NCI-H82 treated with DMSO at 0.1 percent for 48 hours (cell line): ENCODE measurements at regions not wholly inside any gene's neighbourhood (a gene's known extent, or its start where the extent isn't known, plus 50 kb on each side); places are given as distances from the start of the nearest gene placed in this dataset.

Experiments used
- DNase-seq: peaks from one replicate; lab custom pipeline; 2025; ENCODE audit not compliant: unreplicated experiment; lab: John Stamatoyannopoulos, UW

DNA sequence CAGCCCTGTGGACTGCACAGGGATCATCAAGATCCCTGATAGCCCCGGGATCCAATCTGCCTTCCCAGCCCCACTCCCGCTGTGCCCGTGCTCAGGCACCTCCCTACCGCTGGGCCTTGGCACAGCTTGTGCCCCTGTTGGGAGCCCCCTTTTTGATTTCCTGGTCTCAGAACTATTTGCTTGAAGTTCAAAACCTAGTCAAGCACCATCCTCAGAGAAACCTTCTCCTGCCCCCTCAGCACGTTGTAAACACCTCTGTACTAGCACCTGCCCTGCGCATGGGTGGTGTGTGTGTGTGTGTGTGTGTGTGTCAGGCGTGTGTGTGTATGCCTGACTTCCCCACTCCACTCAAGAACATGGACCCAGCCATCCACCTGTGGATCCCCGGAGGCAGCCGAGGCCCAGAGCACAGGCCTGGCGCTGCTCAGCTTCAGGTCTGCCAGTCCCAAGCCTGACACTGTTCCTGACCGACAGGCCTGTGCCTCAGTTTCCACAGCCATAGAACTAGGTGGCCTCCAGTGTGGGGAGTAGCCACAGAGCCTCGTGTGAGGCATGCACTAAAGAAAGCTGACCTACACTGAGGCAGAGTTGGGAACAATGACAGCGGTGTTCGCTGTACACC lies 65.5 kb downstream of the ADRA2C start:
- DNase-seq, result no peak

DNA sequence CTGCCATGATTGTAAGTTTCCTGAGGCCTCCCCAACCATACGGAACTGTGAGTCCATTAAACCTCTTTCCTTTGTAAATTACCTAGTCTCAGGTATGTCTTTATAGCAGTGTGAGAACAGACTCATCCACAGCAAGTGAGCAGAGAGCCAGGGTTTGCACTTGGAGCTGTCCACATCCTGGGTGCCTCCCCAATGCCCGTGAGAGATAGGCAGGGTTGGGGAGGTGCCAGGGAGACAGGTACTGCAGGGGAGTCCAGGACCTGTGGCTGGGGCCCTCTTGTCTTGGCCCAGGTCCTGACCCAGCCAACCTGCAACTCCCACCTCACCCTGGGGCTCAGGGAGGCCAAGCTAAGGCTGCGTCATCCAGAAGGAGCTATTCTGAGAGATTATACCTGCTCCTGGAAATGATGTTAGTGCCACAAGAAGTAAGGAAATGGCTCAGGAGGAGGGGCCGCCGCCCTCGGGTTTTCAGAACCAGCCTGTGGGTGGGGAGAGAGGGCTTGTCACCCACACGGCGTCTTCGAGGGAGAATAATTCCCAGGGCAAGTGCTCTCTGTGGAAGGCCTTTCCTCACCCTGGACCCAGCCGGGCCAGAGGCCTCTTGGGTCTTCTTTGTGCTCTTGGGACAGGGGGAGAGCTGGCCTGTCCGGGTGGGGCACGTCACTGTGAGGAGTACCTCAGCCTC lies 66.5 kb downstream of the ADRA2C start:
- no peak for DNase-seq

DNA sequence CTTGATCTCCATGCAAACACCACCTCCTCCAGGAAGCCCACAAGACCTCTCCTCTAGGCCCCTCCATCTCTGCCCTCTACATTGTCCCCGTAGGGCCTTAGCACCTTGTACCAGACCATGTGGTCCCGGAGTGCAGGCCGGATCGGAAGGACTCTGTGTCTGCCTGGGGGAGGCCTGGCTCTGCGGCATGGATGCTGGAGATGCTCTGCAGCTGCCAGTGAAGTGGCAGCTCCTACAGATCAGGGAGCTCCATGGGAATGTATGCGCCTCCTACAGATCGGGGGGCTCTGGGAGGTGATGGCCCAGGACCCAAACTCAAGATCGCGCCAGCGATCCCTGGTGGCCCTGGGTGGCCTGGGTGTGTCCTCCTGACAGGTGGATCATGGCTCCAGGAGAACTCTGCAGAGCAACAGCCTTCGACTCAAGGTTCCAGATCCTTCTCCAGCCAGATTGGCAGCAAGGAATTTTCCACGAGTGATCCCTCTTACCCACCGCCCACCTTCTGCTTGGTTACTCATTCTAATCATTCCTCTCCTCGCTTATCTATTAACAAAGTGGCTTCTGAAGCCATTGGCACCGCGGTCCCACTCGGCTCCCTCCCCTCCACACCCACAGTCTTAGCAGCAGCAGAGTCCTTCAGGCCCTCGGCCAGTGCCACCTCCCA lies 67.3 kb downstream of the ADRA2C start:
- DNase-seq, result no peak

DNA sequence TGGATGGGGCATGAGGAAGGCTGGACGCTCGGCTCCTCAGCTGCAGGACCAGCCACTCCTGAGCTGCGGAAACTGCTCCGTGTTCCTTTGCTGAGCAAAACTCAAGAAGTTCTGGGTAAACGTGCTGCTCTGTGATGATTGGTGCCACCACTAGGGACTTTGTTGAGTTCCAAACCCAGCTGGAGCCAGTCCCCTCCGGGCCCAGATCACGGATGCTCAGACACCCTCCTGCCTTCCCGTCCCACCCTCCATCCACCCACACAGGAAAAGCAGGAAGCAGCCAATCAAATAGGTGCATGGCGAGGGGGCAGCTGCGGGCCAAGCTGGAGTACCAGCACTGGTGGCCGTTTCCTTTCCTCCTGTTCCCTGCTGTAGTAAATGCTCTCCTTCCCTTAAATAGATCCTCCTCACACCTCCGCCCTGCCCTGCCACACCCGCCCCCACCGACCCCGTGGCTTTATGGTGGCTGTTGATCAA lies 68.0 kb downstream of the ADRA2C start:
- DNase-seq, result no peak

DNA sequence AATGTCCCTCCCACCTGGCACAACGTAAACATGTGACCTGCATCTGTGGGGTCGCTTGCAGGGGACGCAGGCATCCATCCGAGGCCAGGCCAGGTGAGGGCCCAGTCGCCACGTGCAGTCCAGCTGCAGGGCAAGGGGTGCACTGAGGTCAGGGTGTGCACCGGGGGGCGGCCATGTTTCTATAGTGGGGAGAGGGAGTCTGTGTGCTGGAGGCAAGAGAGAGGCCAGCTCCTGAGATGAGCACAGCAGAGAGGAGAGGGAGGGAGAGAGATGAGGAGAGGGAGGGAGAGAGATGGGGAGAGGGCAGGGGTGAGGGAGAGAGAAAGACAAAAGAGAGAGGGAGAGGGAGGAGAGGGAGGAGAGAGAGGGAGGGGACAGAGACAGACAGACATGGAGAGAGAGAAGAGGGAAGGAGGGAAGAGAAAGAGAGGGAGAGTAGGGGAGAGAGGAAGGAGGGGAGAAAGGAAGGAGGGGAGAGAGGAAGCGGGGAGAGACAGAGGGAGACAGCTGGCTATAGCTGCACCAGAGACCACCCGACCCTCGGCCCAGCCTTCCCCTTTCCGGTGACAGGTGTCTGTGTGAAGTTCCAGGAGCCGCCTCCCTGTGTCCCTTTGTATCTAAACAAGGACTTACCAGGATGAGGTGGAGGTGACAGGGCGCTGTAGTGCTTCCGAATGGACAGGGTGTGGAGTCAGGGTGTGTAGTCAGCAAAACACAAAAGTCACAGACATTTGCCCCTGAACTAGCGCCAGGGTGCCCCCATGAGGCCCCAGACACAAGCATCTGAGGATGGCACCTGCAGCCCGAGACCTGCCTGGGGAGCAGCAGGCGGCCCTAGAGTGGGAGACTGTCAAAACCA lies 68.7 kb downstream of the ADRA2C start:
- DNase-seq, result no peak

DNA sequence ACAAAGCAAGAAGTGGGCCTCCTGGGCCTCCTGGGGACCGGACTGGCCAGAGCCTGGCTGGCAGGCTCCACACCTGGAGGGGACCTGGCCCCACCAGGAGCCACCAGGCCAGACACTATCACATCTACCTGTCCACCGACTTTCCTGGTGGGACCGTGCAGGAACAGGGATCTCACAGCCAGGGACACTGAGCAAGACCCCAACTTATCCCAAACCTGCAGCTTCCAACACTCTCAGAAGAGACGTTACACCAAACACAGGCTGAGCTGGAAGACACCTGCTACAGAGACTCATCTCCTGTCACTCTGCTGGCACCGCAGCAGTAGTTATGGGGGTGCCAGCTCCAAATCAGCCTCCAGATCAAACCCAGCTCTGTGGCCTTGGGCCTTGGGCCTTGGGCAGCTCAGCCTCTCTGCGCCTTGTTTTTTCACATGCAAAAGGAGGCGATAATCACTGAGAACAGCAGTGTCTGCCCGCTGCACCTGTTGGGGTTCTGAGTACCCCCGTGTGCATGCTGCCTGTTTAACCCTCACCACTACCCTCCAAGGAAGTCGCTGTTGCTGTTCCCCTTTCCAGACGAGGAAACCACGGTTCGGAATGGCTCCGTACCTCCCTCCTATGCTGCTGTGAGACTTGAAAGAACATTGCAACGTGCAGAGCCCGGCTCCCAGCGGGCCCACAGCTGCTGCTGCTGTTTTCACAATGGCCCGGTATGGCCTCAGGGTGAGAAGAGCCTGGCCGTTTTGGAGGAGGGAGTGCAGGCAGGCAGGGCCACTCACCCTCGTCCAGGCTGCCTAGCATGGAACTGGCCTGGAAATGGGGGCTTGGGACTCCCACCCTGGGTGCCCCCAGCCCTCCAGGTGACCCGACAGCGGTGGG lies 69.6 kb downstream of the ADRA2C start:
- DNase-seq, result no peak

DNA sequence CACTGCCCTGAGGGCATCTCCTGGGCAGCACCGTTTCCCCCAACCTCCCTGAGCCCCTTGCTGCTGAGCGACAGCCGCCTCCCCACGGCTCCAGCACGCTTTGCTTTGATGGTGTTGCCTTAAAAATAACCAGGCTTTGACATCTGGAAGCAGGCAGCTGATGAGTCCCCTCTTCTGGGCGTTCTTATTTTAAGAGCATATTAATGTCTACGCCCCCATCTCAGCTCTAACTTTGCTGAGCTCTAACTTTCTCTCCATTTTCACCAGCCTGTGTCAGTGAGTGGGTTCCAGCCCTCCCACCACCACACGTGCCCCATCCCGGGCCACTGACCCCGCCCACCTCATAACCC lies 70.2 kb downstream of the ADRA2C start:
- DNase-seq, result no peak

DNA sequence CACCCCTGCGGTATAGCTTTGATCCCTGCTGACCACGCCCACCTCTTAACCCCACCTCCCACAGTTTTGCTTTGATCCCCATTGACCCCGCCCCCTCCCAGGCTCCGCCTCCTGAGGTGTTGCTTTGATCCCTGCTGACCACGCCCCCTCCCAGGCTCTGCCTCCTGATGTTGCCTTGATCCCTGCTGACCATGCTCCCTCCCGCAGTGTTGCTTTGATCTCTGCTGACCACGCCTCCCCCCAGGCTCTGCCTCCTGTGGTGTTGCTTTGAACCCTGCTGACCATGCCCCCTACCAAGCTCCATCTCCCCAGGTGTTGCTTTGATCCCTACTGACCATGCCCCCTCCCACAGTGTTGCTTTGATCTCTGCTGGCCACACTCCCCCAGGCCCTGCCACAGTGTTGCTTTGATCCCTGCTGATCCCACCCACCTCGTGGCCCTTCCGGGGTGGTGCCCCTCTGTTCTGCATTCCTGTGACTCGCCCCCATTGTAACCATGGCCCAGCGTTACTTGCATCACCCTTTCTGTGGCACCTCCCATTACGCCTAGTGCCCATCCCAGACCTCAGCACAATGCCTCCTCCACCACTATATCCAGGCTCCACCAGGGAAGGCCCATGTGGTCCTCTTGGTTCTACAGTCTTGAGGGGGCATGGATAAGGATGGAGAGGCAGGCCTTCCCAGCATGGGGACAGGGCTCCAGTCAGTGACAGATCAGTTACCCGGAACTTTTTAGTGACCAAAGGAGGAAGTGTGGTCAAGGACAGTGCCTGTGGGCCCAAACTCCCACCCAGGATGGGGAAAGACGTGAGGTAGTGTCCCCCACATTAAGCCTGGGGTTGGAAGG lies 70.8 kb downstream of the ADRA2C start:
- peak; percentile 4 for DNase-seq

DNA sequence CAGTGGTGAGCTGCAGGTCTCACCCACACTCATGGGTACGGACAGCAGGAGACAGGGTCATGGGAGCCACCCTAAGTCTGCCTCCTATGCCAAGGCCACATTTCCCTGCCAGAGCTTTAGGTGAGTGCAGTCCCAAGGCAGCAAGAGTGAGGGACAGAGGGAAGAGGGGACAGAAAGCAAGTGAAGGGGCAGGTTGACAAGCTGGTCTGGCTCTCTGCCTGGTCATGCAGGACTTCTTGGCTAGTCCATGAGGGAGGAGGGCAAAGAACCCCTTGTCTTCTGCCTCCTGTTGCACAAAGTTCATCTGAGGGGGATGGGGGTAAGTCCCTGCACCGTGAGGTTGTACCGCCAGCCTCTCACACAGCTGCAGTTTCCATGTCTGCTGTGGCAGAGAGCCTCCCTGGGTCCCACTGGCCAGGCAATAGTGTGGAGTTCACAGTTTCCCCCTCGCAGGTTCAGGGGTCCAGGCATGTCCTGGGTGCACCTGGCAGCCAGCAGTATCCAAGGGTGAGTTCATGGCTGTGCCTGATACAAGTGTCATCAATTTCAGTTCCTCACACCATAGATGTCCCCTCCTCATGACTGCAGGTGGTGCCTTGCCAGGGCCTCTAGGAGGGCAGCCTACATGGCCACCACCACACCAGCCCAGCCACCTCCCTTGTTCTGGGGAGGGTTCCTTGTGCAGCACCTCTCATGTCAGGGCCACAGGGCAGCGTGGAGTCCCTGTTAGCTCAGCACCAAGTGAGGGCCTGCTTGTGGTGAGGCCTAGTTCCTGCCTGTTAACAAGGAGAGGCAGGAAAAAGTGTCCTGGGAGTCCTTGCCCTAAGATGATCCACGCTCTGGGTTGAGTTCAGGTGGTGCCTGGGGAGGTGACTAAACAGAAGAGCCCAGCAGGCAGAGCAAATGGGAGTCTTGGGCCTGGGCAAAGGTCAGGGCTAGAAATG lies 72.5 kb downstream of the ADRA2C start:
- DNase-seq, result no peak

DNA sequence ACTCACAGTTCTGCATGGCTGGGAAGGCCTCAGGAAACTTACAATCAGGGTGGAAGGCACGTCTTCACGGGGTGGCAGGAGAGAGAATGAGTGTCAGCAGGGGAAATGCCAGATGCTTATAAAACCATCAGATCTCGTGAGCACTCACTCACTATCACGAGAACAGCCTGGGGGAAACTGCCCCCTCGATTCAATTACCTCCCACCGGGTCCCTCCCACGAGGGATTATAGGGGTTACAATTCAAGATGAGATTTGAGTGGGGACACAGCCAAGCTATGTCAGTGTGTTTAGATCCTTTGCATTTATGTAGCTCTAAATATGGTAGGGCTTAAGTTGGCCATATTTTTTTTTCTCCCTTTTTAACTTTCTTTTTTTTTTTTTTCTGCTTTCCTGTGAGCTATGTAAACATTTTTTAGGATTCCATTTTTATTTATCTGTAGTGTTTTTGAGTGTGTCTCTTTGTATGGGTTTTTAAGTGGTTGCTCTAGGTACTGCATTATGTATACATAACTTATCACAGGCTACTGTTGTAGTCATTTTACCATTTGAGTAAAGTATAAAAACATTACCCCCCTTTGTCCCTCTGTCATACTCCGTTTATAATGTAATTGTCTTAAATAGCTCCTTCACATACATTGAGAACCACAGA lies 79.0 kb downstream of the ADRA2C start:
- no peak for DNase-seq

DNA sequence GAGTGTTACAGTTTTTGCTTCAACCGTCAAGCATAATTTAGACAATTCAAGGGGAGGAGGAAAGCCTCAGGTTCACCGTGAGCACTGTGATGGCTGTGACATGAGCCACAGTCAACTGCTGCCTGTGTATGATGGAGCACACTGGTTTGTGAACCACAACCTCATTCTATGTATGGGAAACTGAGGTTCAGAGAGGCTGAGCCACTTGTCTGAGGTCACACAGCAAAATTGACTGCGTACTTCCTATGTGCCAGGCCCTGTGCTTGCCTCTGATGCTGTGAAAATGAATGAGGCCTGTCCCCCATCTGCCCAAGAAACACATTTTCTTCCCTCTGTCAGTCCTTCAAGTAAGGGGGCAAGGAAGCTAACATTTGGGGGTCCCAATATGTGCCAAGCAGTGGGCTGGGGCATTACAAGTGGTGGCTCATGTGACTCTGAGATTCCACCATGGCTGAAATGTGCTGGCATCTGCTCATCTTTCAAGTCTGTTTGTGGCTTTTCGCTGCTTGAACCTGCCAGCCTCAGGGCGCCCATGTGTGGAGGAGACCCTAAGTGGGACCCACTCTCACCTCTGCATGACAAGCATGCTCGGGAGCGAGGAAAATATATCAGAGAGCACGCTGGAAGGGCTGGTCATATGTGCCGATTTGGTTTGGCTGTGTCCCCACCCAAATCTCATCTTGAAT lies 79.7 kb downstream of the ADRA2C start:
- DNase-seq, result no peak

DNA sequence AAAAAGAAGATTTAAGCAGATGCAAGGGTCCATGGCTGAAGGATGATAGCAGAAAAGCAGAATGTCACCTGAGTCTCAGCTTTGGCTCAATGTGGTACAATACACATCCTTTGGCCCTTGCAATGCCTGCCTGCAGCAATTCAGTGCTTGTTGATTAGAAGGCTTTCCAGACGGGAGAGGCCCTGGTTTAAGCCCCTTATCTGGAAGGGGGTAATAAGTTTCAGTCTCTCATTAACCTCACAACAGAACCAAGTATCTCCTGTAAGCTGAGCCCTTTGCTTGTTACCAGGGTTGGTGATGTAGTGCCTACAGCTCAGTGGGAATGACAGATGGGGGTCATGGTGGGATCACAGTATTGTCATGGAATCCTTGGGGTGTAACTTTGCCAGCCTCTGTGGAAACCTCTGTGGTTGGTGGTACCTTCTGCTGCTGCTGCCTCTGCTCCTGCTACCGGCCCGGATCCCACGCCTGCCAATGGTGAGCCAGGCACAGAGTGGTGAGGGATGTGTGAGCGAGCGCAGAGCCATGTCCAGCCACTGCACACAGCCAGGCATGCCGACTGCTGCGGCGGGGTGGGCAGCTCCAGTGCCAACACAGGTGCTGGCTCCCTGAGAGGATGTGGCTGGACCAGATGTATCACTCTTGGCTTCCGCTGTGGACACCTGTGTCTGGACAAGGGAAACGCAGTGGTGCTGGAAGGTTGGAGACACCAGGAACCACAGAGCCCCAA lies 81.2 kb downstream of the ADRA2C start:
- DNase-seq, result peak; percentile 12

DNA sequence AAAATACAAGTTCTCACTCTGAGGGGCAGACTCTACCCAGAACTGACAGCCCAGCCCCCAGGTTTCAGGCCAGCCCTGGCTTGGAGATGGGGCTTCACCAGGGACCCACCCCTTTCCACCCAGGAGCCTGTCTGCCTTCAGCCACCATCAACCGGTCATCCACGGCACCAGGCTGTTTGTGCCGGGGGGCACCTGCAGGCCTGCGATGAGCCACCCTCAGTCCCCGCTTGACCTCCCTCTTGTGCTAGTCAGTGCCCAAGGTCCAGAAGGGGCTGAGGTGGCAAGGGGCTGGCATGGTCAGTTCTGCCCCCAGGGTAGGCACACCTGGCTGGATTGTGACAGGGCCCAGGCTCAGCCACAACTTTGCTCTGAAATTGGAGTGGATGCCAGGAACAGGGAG lies 82.1 kb downstream of the ADRA2C start:
- no peak for DNase-seq

DNA sequence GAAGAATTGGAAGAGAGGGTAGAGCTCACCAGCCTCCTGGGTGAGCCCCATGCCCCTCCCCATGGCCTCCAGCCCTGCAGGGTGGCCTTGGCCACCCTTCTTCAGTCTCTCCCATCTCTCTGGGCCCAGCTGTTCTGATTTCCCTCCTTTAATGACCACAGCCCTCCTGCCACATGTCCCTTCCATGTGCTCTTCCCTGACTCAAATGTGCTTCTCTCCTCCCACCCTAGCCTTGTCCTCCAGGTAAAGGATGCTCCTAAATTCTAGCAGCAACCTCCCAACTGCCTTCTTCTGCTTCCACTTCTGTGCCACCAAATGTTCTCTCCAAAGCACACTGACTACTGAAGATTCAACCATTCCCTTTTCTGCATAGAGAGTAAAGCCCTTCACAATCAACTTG lies 83.0 kb downstream of the ADRA2C start:
- DNase-seq, result no peak

DNA sequence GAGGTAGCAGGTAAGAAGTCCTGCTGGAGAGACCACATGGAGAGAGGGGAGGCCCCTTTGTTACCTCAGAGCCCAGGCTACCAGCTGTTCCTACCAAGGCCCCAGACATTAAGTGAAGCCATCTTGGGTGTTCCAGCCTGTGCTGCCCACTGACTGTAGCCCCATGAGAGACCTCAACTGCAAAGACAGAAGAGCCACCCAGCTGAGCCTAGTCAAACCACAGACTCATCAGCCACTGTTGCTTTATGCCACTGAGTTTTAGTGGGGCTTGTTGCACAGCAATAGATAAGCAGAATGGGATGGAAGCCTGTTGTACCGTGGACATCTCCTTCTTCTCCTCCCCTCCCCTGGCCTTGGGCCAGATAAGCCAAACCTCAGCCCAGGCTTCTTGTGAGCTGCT lies 83.9 kb downstream of the ADRA2C start:
- no peak for DNase-seq

DNA sequence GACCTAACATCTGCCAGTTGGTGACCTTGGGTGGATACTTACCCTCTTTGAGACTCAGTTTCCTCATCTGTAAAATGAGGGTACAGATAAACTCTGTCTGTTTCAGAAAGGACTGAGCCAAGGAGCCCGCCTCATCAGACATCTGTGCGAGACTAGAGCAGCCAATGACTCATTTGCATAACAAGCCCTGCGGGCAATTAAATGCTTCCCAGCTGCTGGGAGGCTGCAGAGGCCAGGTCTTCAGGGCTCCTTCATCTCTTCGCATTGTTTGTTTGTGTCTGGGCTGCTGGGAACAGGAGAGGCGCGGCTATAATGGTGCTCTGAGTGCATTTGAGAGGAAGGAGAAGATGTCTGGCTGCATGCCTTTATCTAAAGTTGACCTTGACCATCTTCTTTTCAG lies 85.0 kb downstream of the ADRA2C start:
- DNase-seq, result no peak

DNA sequence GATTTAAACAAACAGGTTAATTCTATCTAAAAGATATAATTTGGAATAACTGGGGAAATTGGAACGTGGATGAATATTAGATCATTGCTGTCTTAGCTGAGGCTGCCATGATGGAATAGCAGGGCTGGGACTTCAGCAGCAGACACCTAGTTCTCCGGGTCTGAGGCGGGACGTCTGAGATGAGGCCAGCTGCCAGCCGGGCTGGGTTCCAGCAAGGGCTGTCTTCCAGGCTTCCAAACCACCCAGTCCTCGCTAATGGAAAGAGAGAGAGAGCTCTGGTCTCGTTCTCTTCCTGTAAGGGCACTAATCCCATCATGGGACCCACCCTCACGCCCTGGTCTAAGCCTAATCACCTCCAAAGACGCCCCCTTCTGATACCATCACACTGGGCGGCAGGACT lies 85.7 kb downstream of the ADRA2C start:
- no peak for DNase-seq
